GM23248 (cell line): ENCODE measurements at regions not wholly inside any gene's neighbourhood (a gene's known extent, or its start where the extent isn't known, plus 50 kb on each side); places are given as distances from the start of the nearest gene placed in this dataset.

Experiments
- DNase-seq: peaks from one replicate; pipeline ENCODE4 v3.0.0-alpha.2; 2015
- H2AFZ ChIP-seq: fragments of 200-600 bp; sonication (generic); 2 replicates; pipeline ENCODE4 v1.6.1; 2016; ENCODE audit warnings: antibody characterized with exemption
- H3F3A ChIP-seq: fragments of 200-600 bp; sonication (generic); 2 replicates; pipeline ENCODE4 v1.6.1; 2016; ENCODE audit warnings: mild to moderate bottlenecking, antibody characterized with exemption, mixed run types; ENCODE audit not compliant: insufficient read depth
- H3K27ac ChIP-seq: fragments of 200-600 bp; sonication (generic); 2 replicates; pipeline ENCODE4 v1.5.1; 2016; ENCODE audit warnings: mild to moderate bottlenecking
- H3K27me3 ChIP-seq: fragments of 200-600 bp; sonication (generic); replicated peaks from 2 replicates; pipeline ENCODE4 v1.6.1; 2016; ENCODE audit warnings: mild to moderate bottlenecking; ENCODE audit not compliant: insufficient read depth
- H3K36me3 ChIP-seq: fragments of 200-600 bp; sonication (generic); 2 replicates; pipeline ENCODE4 v1.6.1; 2016; ENCODE audit warnings: low read depth, mild to moderate bottlenecking
- H3K4me1 ChIP-seq: fragments of 200-600 bp; sonication (generic); 2 replicates; pipeline ENCODE4 v1.6.1; 2016; ENCODE audit warnings: mild to moderate bottlenecking; ENCODE audit not compliant: insufficient read depth
- H3K4me2 ChIP-seq: fragments of 200-600 bp; sonication (generic); one replicate; pipeline ENCODE4 v1.6.1; 2016; ENCODE audit warnings: mild to moderate bottlenecking; ENCODE audit not compliant: unreplicated experiment
- H3K4me3 ChIP-seq: fragments of 200-600 bp; sonication (generic); 2 replicates; pipeline ENCODE4 v1.5.1; 2016; ENCODE audit warnings: mild to moderate bottlenecking
- H3K79me2 ChIP-seq: fragments of 200-600 bp; sonication (generic); 2 replicates; pipeline ENCODE4 v1.6.1; 2016; ENCODE audit warnings: mild to moderate bottlenecking; ENCODE audit not compliant: insufficient read depth
- H3K9ac ChIP-seq: fragments of 200-600 bp; sonication (generic); 2 replicates; pipeline ENCODE4 v1.6.1; 2016; ENCODE audit warnings: mild to moderate bottlenecking
- H3K9me2 ChIP-seq: fragments of 200-600 bp; sonication (generic); 2 replicates; pipeline ENCODE4 v1.6.1; 2016; ENCODE audit warnings: mixed run types, mild to moderate bottlenecking, moderate library complexity; ENCODE audit not compliant: insufficient read depth
- H3K9me3 ChIP-seq: fragments of 200-600 bp; sonication (generic); one replicate; pipeline ENCODE4 v1.6.1; 2017; ENCODE audit warnings: low read depth
- H4K20me1 ChIP-seq: fragments of 200-600 bp; sonication (generic); 2 replicates; pipeline ENCODE4 v1.6.0; 2016; ENCODE audit not compliant: insufficient read depth
- EZH2 ChIP-seq: fragments of 200-600 bp; sonication (generic); IDR thresholded peaks from 2 replicates; pipeline ENCODE4 v1.6.1; 2018; ENCODE audit warnings: antibody characterized with exemption, mild to moderate bottlenecking; ENCODE audit not compliant: insufficient read depth, poor library complexity, severe bottlenecking
- EZH2phosphoT487 ChIP-seq: fragments of 200-600 bp; sonication (generic); IDR thresholded peaks from 2 replicates; pipeline ENCODE4 v1.6.1; 2018; ENCODE audit warnings: antibody characterized with exemption, moderate library complexity, mild to moderate bottlenecking, low read depth; ENCODE audit not compliant: insufficient read depth
- WGBS, 2 experiments: methylation state at CpG; one replicate each; pipeline ENCODE4 v1.1.6; 2015 to 2017; ENCODE audit warnings: low lambda C conversion rate in 2 of 2, low coverage in 1 of 2; ENCODE audit errors: missing lambda C conversion rate in 2 of 2; 5-methylcytosine and 5-hydroxymethylcytosine counted together
- in situ Hi-C: fragments of 300-500 bp; cut with MboI; formaldehyde crosslinking; loops from 2 replicates; pipeline ENCODE4 v1.15.0; 2020

DNA sequence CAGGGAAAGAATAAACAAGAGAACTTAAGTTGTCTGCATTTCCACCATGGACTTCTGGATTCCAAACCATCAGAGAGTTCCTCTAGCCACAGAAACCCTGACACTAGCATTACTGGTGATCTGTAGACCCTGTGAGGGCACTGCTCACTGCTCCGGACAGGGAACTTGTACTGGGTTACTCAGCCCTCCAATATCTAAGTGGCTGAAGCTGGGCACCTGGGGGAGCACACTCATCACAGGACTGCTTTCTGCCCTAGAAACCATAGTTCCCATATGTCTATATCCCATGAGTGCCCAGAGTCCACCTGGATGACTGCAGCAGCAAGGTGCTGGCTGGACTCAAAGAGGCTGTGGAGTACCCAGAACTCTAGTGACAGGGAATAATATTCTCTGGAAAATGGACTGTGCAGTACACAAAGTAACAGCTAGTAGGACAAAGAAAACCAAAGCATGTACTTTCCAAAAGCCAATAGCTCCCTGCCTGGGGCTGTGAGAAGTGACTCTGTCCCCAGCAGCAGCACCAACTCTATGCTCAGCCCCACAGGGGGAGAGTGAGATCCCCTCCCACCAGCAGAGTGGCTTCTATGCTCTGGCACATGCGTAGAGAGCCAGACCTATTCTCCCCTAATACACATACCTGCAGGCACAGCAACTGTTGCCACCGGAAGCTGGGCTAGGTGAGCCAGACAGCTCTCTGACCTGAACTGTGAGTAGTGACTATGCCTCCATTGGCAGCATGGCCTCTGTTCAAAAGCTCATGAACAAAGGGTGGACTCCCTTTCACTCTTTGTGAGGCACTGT, 472.9 kb upstream of the FTMT start:
- Histone ChIP-seq H3K9me2 (no peaks in the 10 kb centered on the region), H3K4me1 (no peaks in the 10 kb centered on the region), H3K27me3 (no peaks in the 10 kb centered on the region), H3K4me3 (no peak overlapping the region), H3K79me2 (no peaks in the 10 kb centered on the region), H3K9me3 (no peaks in the 10 kb centered on the region), H3K9ac (no peak overlapping the region), H4K20me1 (no peaks in the 10 kb centered on the region), H3K4me2 (no peak overlapping the region), H3K27ac (no peak overlapping the region), H3K36me3 (no peaks in the 10 kb centered on the region), H3F3A (no peaks in the 10 kb centered on the region), H2AFZ (no peak overlapping the region)
- TF ChIP-seq EZH2phosphoT487 (no peak), EZH2 (no peak)
- no peak for DNase-seq
- in situ Hi-C loops, result no loop called here
- WGBS, 2 experiments, result 95 to 97% methylated on average over 3 of the region's 3 CpGs

- DNase-seq, result no peak
- no peaks in the 10 kb centered on the region for H3K4me1 ChIP-seq
- H2AFZ ChIP-seq, result no peak overlapping the region
- in situ Hi-C loops, result no loop called here
- TF ChIP-seq EZH2, result no peak
- TF ChIP-seq EZH2phosphoT487, result no peak
- no peaks in the 10 kb centered on the region for H3K9me3 ChIP-seq
- H4K20me1 ChIP-seq, result no peaks in the 10 kb centered on the region
- 36 to 39% methylated on average over 2 of the region's 2 CpGs for WGBS, 2 experiments
- H3K9me2 ChIP-seq, result no peaks in the 10 kb centered on the region
- no peaks in the 10 kb centered on the region for H3K79me2 ChIP-seq
- no peaks in the 10 kb centered on the region for H3K27me3 ChIP-seq
- H3F3A ChIP-seq, result no peaks in the 10 kb centered on the region
- H3K36me3 ChIP-seq, result no peaks in the 10 kb centered on the region
- H3K27ac ChIP-seq, result no peak overlapping the region
- H3K4me3 ChIP-seq, result no peak overlapping the region
- no peak overlapping the region for H3K4me2 ChIP-seq
- no peak overlapping the region for H3K9ac ChIP-seq
Observed at GRCh38 chr5:121380066-121380465, 471.6 kb upstream of the FTMT start.

DNA sequence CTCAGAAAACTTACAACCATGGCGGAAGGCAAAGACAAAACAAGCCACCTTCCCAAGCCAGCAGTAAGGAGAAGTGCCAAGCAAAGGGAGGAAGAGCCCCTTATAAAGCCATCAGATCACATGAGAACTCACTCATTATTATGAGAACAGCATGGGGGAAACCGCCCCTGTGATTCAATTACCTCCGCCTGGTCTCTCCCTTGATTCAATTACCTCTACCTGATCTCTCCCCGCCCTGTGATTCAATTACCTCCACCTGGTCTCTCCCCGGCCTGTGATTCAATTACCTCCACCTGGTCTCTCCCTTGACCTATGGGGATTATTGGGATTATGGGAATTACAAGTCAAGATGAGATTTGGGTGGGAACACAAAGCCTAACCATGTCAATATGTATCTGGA, 467.3 kb upstream of the FTMT start:
- in situ Hi-C loops, result no loop called here
- H4K20me1 ChIP-seq, result no peaks in the 10 kb centered on the region
- no peaks in the 10 kb centered on the region for H3K9me3 ChIP-seq
- 75 to 77% methylated on average over 5 of the region's 5 CpGs for WGBS, 2 experiments
- no peak overlapping the region for H3K27ac ChIP-seq
- no peak overlapping the region for H3K4me3 ChIP-seq
- H3K27me3 ChIP-seq, result no peaks in the 10 kb centered on the region
- H3K9ac ChIP-seq, result no peak overlapping the region
- DNase-seq, result no peak
- H3K4me1 ChIP-seq, result no peaks in the 10 kb centered on the region
- no peak overlapping the region for H3K4me2 ChIP-seq
- no peaks in the 10 kb centered on the region for H3K9me2 ChIP-seq
- no peak overlapping the region for H2AFZ ChIP-seq
- TF ChIP-seq EZH2 (no peak), EZH2phosphoT487 (no peak)
- H3K36me3 ChIP-seq, result no peaks in the 10 kb centered on the region
- H3K79me2 ChIP-seq, result no peaks in the 10 kb centered on the region
- H3F3A ChIP-seq, result no peaks in the 10 kb centered on the region

DNA sequence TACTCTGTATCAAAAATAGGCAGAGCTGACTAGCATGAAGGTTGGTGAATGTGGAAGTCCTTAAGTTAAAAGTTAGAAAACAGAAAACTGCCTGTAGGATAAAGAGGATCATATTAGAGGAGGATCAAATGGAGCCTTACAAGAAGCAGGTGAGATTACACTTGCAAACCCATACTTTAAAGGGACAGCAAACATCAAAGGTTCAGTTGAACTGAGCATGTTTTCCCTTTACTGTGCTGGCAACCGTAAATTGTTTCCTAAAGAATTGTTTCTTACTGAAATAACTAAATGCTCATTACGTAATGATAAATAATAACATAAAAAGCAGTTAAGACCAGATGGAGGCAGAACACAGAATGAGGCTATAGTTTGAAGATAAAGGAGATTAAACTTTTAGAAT, 465.3 kb upstream of the FTMT start:
- Histone ChIP-seq H3F3A (no peaks in the 10 kb centered on the region), H3K9ac (no peak overlapping the region), H2AFZ (no peak overlapping the region), H3K4me3 (no peak overlapping the region), H3K79me2 (no peaks in the 10 kb centered on the region), H3K4me2 (no peak overlapping the region), H4K20me1 (no peaks in the 10 kb centered on the region), H3K27ac (no peak overlapping the region), H3K27me3 (no peaks in the 10 kb centered on the region), H3K9me2 (no peaks in the 10 kb centered on the region), H3K4me1 (no peaks in the 10 kb centered on the region), H3K9me3 (no peaks in the 10 kb centered on the region), H3K36me3 (no peaks in the 10 kb centered on the region)
- TF ChIP-seq EZH2phosphoT487 (no peak), EZH2 (no peak)
- no peak for DNase-seq
- in situ Hi-C loops, result no loop called here
- WGBS, 2 experiments, result 21 to 30% methylated on average over 2 of the region's 2 CpGs

- H3K4me3 ChIP-seq, result no peak overlapping the region
- no peak for DNase-seq
- H3K36me3 ChIP-seq, result no peaks in the 10 kb centered on the region
- H3K27ac ChIP-seq, result no peak overlapping the region
- H3K4me1 ChIP-seq, result no peaks in the 10 kb centered on the region
- TF ChIP-seq EZH2, result no peak
- TF ChIP-seq EZH2phosphoT487, result no peak
- H3K4me2 ChIP-seq, result no peak overlapping the region
- H3F3A ChIP-seq, result no peaks in the 10 kb centered on the region
- no peaks in the 10 kb centered on the region for H3K9me3 ChIP-seq
- in situ Hi-C loops, result no loop called here
- H2AFZ ChIP-seq, result no peak overlapping the region
- H3K9ac ChIP-seq, result no peak overlapping the region
- no peaks in the 10 kb centered on the region for H4K20me1 ChIP-seq
- no peaks in the 10 kb centered on the region for H3K27me3 ChIP-seq
- H3K9me2 ChIP-seq, result no peaks in the 10 kb centered on the region
- no peaks in the 10 kb centered on the region for H3K79me2 ChIP-seq
Observed at GRCh38 chr5:121396716-121397115, 455.0 kb upstream of the FTMT start.
